ENCODE measurements at regions not wholly inside any gene's neighbourhood (a gene's known extent, or its start where the extent isn't known, plus 50 kb on each side); places are given as distances from the start of the nearest gene placed in this dataset.

GRCh38 chr17:34113089-34113488 is 142.0 kb upstream of the CCL2 start:
- Histone ChIP-seq H3K4me3 (ENCODE audit: insufficient read length, low read depth) (no peak overlapping the region), H3K4me1 (ENCODE audit: insufficient read depth, insufficient read length) (no peaks in the 10 kb centered on the region), H3K27me3 (ENCODE audit: insufficient read depth, insufficient read length) (no peaks in the 10 kb centered on the region), H3K36me3 (ENCODE audit: insufficient read depth, insufficient read length, low read length) (no peaks in the 10 kb centered on the region), H3K9ac (ENCODE audit: insufficient read length, low read depth) (no peak overlapping the region), H3K9me3 (ENCODE audit: insufficient read depth, low read length) (no peaks in the 10 kb centered on the region)
- no peak for DNase-seq (ENCODE audit: low read depth, low spot score)
- TF ChIP-seq SUZ12 (IDR thresholded peaks at IDR 0.05; ENCODE audit: extremely low read depth, insufficient read depth, insufficient read length) (no peak), ZNF274 (IDR thresholded peaks at IDR 0.05; ENCODE audit: low read depth, low read length) (no peak), YY1 (IDR thresholded peaks at IDR 0.05; ENCODE audit: insufficient read depth, insufficient read length) (no peak)

- DNase-seq (ENCODE audit: low read depth, low spot score), result no peak
- Histone ChIP-seq H3K9me3 (ENCODE audit: insufficient read depth, low read length) (no peaks in the 10 kb centered on the region), H3K36me3 (ENCODE audit: insufficient read depth, insufficient read length, low read length) (no peaks in the 10 kb centered on the region), H3K4me3 (ENCODE audit: insufficient read length, low read depth) (no peak overlapping the region), H3K27me3 (ENCODE audit: insufficient read depth, insufficient read length) (no peaks in the 10 kb centered on the region), H3K4me1 (ENCODE audit: insufficient read depth, insufficient read length) (no peaks in the 10 kb centered on the region), H3K9ac (ENCODE audit: insufficient read length, low read depth) (no peak overlapping the region)
- TF ChIP-seq ZNF274 (IDR thresholded peaks at IDR 0.05; ENCODE audit: low read depth, low read length) (no peak), SUZ12 (IDR thresholded peaks at IDR 0.05; ENCODE audit: extremely low read depth, insufficient read depth, insufficient read length) (no peak), YY1 (IDR thresholded peaks at IDR 0.05; ENCODE audit: insufficient read depth, insufficient read length) (no peak)
These were observed 140.9 kb upstream of the CCL2 start for GRCh38 chr17:34114174-34114573.

- no peaks in the 10 kb centered on the region for H3K4me1 ChIP-seq (ENCODE audit: insufficient read depth, insufficient read length)
- no peak for TF ChIP-seq SUZ12 (IDR thresholded peaks at IDR 0.05; ENCODE audit: extremely low read depth, insufficient read depth, insufficient read length)
- TF ChIP-seq YY1 (IDR thresholded peaks at IDR 0.05; ENCODE audit: insufficient read depth, insufficient read length), result no peak
- TF ChIP-seq ZNF274 (IDR thresholded peaks at IDR 0.05; ENCODE audit: low read depth, low read length), result no peak
- H3K4me3 ChIP-seq (ENCODE audit: insufficient read length, low read depth), result no peak overlapping the region
- no peaks in the 10 kb centered on the region for H3K36me3 ChIP-seq (ENCODE audit: insufficient read depth, insufficient read length, low read length)
- no peaks in the 10 kb centered on the region for H3K9me3 ChIP-seq (ENCODE audit: insufficient read depth, low read length)
- H3K27me3 ChIP-seq (ENCODE audit: insufficient read depth, insufficient read length), result no peaks in the 10 kb centered on the region
- H3K9ac ChIP-seq (ENCODE audit: insufficient read length, low read depth), result no peak overlapping the region
- DNase-seq (ENCODE audit: low read depth, low spot score), result no peak
These were observed 138.8 kb upstream of the CCL2 start for GRCh38 chr17:34116306-34116705.

- H3K4me3 ChIP-seq (ENCODE audit: insufficient read length, low read depth), result no peak overlapping the region
- H3K36me3 ChIP-seq (ENCODE audit: insufficient read depth, insufficient read length, low read length), result no peaks in the 10 kb centered on the region
- H3K4me1 ChIP-seq (ENCODE audit: insufficient read depth, insufficient read length), result no peaks in the 10 kb centered on the region
- no peak for DNase-seq (ENCODE audit: low read depth, low spot score)
- TF ChIP-seq SUZ12 (IDR thresholded peaks at IDR 0.05; ENCODE audit: extremely low read depth, insufficient read depth, insufficient read length) (no peak), ZNF274 (IDR thresholded peaks at IDR 0.05; ENCODE audit: low read depth, low read length) (no peak), YY1 (IDR thresholded peaks at IDR 0.05; ENCODE audit: insufficient read depth, insufficient read length) (no peak)
- H3K27me3 ChIP-seq (ENCODE audit: insufficient read depth, insufficient read length), result no peaks in the 10 kb centered on the region
- H3K9me3 ChIP-seq (ENCODE audit: insufficient read depth, low read length), result no peaks in the 10 kb centered on the region
- H3K9ac ChIP-seq (ENCODE audit: insufficient read length, low read depth), result no peak overlapping the region
These were observed 137.8 kb upstream of the CCL2 start for GRCh38 chr17:34117332-34117731.

- Histone ChIP-seq H3K27me3 (ENCODE audit: insufficient read depth, insufficient read length) (no peaks in the 10 kb centered on the region), H3K36me3 (ENCODE audit: insufficient read depth, insufficient read length, low read length) (no peaks in the 10 kb centered on the region), H3K4me1 (ENCODE audit: insufficient read depth, insufficient read length) (no peaks in the 10 kb centered on the region), H3K9ac (ENCODE audit: insufficient read length, low read depth) (no peak overlapping the region), H3K9me3 (ENCODE audit: insufficient read depth, low read length) (no peaks in the 10 kb centered on the region), H3K4me3 (ENCODE audit: insufficient read length, low read depth) (no peak overlapping the region)
- DNase-seq (ENCODE audit: low read depth, low spot score), result no peak
- no peak for TF ChIP-seq SUZ12 (IDR thresholded peaks at IDR 0.05; ENCODE audit: extremely low read depth, insufficient read depth, insufficient read length)
- no peak for TF ChIP-seq YY1 (IDR thresholded peaks at IDR 0.05; ENCODE audit: insufficient read depth, insufficient read length)
- TF ChIP-seq ZNF274 (IDR thresholded peaks at IDR 0.05; ENCODE audit: low read depth, low read length), result no peak
These were observed 137.3 kb upstream of the CCL2 start for GRCh38 chr17:34117811-34118210.

- Histone ChIP-seq H3K4me1 (ENCODE audit: insufficient read depth, insufficient read length) (no peaks in the 10 kb centered on the region), H3K36me3 (ENCODE audit: insufficient read depth, insufficient read length, low read length) (no peaks in the 10 kb centered on the region), H3K9ac (ENCODE audit: insufficient read length, low read depth) (no peak overlapping the region), H3K27me3 (ENCODE audit: insufficient read depth, insufficient read length) (no peaks in the 10 kb centered on the region), H3K9me3 (ENCODE audit: insufficient read depth, low read length) (no peaks in the 10 kb centered on the region), H3K4me3 (ENCODE audit: insufficient read length, low read depth) (no peak overlapping the region)
- TF ChIP-seq ZNF274 (IDR thresholded peaks at IDR 0.05; ENCODE audit: low read depth, low read length), result no peak
- no peak for TF ChIP-seq SUZ12 (IDR thresholded peaks at IDR 0.05; ENCODE audit: extremely low read depth, insufficient read depth, insufficient read length)
- TF ChIP-seq YY1 (IDR thresholded peaks at IDR 0.05; ENCODE audit: insufficient read depth, insufficient read length), result no peak
- DNase-seq (ENCODE audit: low read depth, low spot score), result no peak
These were observed 136.5 kb upstream of the CCL2 start for GRCh38 chr17:34118564-34118963.

- no peaks in the 10 kb centered on the region for H3K4me1 ChIP-seq (ENCODE audit: insufficient read depth, insufficient read length)
- DNase-seq (ENCODE audit: low read depth, low spot score), result no peak
- no peak for TF ChIP-seq YY1 (IDR thresholded peaks at IDR 0.05; ENCODE audit: insufficient read depth, insufficient read length)
- no peak for TF ChIP-seq SUZ12 (IDR thresholded peaks at IDR 0.05; ENCODE audit: extremely low read depth, insufficient read depth, insufficient read length)
- TF ChIP-seq ZNF274 (IDR thresholded peaks at IDR 0.05; ENCODE audit: low read depth, low read length), result no peak
- H3K36me3 ChIP-seq (ENCODE audit: insufficient read depth, insufficient read length, low read length), result no peaks in the 10 kb centered on the region
- no peak overlapping the region for H3K9ac ChIP-seq (ENCODE audit: insufficient read length, low read depth)
- no peaks in the 10 kb centered on the region for H3K27me3 ChIP-seq (ENCODE audit: insufficient read depth, insufficient read length)
- no peaks in the 10 kb centered on the region for H3K9me3 ChIP-seq (ENCODE audit: insufficient read depth, low read length)
- H3K4me3 ChIP-seq (ENCODE audit: insufficient read length, low read depth), result no peak overlapping the region
These were observed 133.8 kb upstream of the CCL2 start for GRCh38 chr17:34121311-34121710.

- H3K9ac ChIP-seq (ENCODE audit: insufficient read length, low read depth), result no peak overlapping the region
- no peak overlapping the region for H3K4me3 ChIP-seq (ENCODE audit: insufficient read length, low read depth)
- DNase-seq (ENCODE audit: low read depth, low spot score), result no peak
- H3K4me1 ChIP-seq (ENCODE audit: insufficient read depth, insufficient read length), result peaks cover 7% of the 10 kb centered on the region
- TF ChIP-seq YY1 (IDR thresholded peaks at IDR 0.05; ENCODE audit: insufficient read depth, insufficient read length) (no peak), SUZ12 (IDR thresholded peaks at IDR 0.05; ENCODE audit: extremely low read depth, insufficient read depth, insufficient read length) (no peak), ZNF274 (IDR thresholded peaks at IDR 0.05; ENCODE audit: low read depth, low read length) (no peak)
- H3K9me3 ChIP-seq (ENCODE audit: insufficient read depth, low read length), result no peaks in the 10 kb centered on the region
- H3K27me3 ChIP-seq (ENCODE audit: insufficient read depth, insufficient read length), result no peaks in the 10 kb centered on the region
- no peaks in the 10 kb centered on the region for H3K36me3 ChIP-seq (ENCODE audit: insufficient read depth, insufficient read length, low read length)
These were observed 132.6 kb upstream of the CCL2 start for GRCh38 chr17:34122515-34122914.
